Body of pancreas (tissue), 4 donors: ENCODE measurements at regions not wholly inside any gene's neighbourhood (a gene's known extent, or its start where the extent isn't known, plus 50 kb on each side); places are given as distances from the start of the nearest gene placed in this dataset.

Experiments used
- POLR2A ChIP-seq, 3 donors: fragments of 450-650 bp; IDR thresholded peaks; one replicate each; pipeline ENCODE4 v1.6.1; 2016; ENCODE audit warnings: antibody characterized with exemption in 3 of 3, mild to moderate bottlenecking in 2 of 3
- TF ChIP-seq, protein P1 (sequence below), 7 experiments: fragments of 450-650 bp in 4 of 7; fragments of 200-600 bp in 3 of 7; sonication (generic) in 3 of 7; IDR thresholded peaks; one replicate each; pipeline ENCODE4 v1.5.1; 2016 to 2019; ENCODE audit warnings: antibody characterized with exemption in 7 of 7

GRCh38 chr2:109719871-109720270, 74.2 kb upstream of the RGPD5 start:
- TF ChIP-seq, protein P1, sequence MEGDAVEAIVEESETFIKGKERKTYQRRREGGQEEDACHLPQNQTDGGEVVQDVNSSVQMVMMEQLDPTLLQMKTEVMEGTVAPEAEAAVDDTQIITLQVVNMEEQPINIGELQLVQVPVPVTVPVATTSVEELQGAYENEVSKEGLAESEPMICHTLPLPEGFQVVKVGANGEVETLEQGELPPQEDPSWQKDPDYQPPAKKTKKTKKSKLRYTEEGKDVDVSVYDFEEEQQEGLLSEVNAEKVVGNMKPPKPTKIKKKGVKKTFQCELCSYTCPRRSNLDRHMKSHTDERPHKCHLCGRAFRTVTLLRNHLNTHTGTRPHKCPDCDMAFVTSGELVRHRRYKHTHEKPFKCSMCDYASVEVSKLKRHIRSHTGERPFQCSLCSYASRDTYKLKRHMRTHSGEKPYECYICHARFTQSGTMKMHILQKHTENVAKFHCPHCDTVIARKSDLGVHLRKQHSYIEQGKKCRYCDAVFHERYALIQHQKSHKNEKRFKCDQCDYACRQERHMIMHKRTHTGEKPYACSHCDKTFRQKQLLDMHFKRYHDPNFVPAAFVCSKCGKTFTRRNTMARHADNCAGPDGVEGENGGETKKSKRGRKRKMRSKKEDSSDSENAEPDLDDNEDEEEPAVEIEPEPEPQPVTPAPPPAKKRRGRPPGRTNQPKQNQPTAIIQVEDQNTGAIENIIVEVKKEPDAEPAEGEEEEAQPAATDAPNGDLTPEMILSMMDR (IDR thresholded peaks at IDR 0.05) = no peak
- TF ChIP-seq POLR2A (IDR thresholded peaks at IDR 0.05) = no peak
